ENCODE measurements at regions not wholly inside any gene's neighbourhood (a gene's known extent, or its start where the extent isn't known, plus 50 kb on each side); places are given as distances from the start of the nearest gene placed in this dataset.

DNA sequence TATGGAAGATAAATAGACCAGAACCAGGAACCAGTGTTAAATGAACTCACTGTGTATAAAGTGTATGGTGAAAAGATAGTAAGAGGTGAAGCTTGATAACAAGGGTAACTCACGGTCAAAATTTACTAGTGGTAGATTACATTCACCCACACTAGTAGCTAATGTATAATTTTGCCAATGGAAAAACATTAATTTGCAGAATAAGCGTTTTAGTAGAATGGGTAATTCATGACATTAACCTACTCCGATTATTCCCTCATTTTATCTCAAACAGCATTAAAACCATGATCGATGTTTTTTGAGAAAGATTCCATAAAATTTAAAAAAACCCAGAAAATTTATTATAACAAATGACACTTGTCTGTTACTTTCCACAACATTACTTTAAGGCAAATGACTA lies 57.7 kb upstream of the PPP1R3A start:
- TF ChIP-seq, protein P1, sequence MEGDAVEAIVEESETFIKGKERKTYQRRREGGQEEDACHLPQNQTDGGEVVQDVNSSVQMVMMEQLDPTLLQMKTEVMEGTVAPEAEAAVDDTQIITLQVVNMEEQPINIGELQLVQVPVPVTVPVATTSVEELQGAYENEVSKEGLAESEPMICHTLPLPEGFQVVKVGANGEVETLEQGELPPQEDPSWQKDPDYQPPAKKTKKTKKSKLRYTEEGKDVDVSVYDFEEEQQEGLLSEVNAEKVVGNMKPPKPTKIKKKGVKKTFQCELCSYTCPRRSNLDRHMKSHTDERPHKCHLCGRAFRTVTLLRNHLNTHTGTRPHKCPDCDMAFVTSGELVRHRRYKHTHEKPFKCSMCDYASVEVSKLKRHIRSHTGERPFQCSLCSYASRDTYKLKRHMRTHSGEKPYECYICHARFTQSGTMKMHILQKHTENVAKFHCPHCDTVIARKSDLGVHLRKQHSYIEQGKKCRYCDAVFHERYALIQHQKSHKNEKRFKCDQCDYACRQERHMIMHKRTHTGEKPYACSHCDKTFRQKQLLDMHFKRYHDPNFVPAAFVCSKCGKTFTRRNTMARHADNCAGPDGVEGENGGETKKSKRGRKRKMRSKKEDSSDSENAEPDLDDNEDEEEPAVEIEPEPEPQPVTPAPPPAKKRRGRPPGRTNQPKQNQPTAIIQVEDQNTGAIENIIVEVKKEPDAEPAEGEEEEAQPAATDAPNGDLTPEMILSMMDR (IDR thresholded peaks at IDR 0.05; ENCODE audit: low read length), result no peak
- TF ChIP-seq EZH2 (IDR thresholded peaks at IDR 0.05; ENCODE audit: borderline replicate concordance, low read length), result no peak
